Fibroblast of the aortic adventitia (primary cell): ENCODE measurements at regions not wholly inside any gene's neighbourhood (a gene's known extent, or its start where the extent isn't known, plus 50 kb on each side); places are given as distances from the start of the nearest gene placed in this dataset.

ENCODE experiments used
- DNase-seq: peaks from one replicate; pipeline ENCODE4 v3.0.0-alpha.2; 2010; ENCODE audit warnings: low read depth
- H3K4me3 ChIP-seq: 2 replicates; pipeline ENCODE4 v1.5.1; 2011; ENCODE audit warnings: low read depth, mild to moderate bottlenecking, control low read depth, low read length, moderate library complexity
- TF ChIP-seq, protein P1 (sequence below): IDR thresholded peaks from 2 replicates; pipeline ENCODE4 v1.5.1; 2011; ENCODE audit warnings: mild to moderate bottlenecking, low read length, control low read depth, inconsistent platforms; ENCODE audit not compliant: insufficient read depth

DNA sequence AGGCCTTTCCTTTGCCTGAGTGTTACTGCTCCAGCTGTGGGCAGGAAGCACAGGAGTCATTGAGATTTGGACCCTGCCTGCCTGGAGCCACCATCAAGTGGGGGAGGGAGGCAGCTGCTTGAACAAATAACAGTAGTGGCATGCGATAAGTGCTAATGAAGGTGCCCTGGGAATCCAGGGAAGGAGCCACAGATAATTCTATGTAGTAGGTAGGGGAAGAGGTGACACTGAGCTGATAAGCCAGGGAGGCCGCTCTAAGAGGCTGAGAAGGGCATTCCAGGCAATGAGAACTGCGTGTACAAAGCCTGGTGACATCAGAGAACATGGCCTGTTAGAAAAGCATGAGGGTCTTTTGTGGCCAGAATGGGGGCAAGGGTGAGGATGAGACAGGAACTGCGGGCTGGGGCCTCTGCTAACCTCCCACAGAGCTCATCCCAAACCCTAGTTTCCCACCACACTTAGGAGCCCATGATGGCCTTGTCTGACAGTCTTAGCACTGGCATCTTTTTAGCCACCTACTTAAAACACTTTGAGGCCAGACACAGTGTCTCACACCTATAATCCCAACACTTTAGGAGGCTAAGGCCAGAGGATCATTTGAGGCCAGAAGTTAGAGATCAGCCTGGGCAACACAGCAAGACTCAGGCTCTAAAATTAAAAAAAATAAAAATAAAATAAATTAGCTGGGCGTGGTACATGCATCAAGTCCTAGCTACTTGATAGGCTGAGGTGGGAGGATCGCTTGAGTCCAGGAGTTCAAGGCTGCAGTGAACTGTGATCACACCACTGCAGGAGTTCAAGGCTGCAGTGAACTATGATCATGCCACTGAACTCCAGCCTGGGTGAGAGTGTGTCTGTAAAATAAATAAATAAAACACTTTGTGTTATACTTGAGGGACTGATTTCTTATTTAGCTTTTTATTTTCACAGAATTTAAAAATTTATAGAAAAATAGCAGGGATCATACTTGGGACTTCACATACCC, 58.9 kb downstream of the TET3 start:
- no peak for DNase-seq
- no peak overlapping the region for H3K4me3 ChIP-seq
- TF ChIP-seq, protein P1, sequence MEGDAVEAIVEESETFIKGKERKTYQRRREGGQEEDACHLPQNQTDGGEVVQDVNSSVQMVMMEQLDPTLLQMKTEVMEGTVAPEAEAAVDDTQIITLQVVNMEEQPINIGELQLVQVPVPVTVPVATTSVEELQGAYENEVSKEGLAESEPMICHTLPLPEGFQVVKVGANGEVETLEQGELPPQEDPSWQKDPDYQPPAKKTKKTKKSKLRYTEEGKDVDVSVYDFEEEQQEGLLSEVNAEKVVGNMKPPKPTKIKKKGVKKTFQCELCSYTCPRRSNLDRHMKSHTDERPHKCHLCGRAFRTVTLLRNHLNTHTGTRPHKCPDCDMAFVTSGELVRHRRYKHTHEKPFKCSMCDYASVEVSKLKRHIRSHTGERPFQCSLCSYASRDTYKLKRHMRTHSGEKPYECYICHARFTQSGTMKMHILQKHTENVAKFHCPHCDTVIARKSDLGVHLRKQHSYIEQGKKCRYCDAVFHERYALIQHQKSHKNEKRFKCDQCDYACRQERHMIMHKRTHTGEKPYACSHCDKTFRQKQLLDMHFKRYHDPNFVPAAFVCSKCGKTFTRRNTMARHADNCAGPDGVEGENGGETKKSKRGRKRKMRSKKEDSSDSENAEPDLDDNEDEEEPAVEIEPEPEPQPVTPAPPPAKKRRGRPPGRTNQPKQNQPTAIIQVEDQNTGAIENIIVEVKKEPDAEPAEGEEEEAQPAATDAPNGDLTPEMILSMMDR, result no peak

DNA sequence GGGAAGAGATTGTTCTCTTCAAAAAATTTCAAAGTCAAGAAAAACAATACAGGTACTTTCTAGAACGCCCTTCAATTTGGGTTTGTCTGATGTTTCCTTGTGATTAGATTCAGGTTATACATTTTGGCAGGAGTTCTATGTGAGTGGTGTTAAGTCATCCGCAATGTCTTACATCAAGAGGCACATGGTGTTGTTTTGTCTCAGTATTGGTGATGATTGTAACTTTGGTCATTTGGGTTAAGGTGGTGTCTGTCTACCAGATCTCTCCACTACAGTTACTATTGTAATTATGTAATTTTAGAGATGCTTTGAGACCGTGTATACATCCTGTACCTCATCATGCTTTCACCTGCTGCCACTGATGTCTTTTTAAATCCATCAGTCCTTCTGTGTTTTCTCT, 60.3 kb downstream of the TET3 start:
- no peak overlapping the region for H3K4me3 ChIP-seq
- TF ChIP-seq, protein P1, result no peak
- no peak for DNase-seq

DNA sequence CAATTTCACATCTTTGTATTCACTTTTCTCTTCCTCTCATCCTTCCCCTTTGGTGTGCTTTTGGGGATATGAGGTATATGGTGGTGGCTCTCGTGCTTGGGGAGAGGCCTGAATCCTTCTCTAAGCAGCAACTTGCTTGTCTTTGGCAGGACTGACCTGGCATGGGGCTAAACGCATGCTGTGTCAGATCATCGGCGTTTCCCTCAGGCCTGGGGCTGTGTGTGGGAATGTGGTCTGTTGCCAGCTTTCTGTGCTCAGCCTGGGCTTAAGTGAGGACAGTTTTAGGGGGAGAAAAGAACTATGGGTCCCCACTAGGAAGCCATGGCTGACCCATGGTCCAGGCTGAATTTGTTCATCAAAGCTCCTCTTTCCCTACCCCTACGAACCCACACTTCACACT, 60.7 kb downstream of the TET3 start:
- DNase-seq, result peak; percentile 61
- TF ChIP-seq, protein P1, result no peak
- H3K4me3 ChIP-seq, result no peak overlapping the region

DNA sequence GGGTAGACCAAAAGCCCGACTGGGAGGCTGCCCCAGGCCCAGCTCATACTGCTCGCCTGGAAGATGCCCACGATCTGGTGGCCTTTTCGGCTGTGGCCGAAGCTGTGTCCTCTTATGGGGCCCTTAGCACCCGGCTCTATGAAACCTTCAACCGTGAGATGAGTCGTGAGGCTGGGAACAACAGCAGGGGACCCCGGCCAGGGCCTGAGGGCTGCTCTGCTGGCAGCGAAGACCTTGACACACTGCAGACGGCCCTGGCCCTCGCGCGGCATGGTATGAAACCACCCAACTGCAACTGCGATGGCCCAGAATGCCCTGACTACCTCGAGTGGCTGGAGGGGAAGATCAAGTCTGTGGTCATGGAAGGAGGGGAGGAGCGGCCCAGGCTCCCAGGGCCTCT, 61.7 kb downstream of the TET3 start:
- TF ChIP-seq, protein P1, result no peak
- DNase-seq, result no peak
- H3K4me3 ChIP-seq, result no peak overlapping the region

DNA sequence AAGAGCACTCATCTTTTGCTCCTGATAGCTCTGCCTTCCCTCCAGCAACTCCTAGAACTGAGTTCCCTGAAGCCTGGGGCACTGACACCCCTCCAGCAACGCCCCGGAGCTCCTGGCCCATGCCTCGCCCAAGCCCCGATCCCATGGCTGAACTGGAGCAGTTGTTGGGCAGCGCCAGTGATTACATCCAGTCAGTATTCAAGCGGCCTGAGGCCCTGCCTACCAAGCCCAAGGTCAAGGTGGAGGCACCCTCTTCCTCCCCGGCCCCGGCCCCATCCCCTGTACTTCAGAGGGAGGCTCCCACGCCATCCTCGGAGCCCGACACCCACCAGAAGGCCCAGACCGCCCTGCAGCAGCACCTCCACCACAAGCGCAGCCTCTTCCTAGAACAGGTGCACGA, 62.4 kb downstream of the TET3 start:
- DNase-seq, result no peak
- TF ChIP-seq, protein P1, result no peak
- no peak overlapping the region for H3K4me3 ChIP-seq

DNA sequence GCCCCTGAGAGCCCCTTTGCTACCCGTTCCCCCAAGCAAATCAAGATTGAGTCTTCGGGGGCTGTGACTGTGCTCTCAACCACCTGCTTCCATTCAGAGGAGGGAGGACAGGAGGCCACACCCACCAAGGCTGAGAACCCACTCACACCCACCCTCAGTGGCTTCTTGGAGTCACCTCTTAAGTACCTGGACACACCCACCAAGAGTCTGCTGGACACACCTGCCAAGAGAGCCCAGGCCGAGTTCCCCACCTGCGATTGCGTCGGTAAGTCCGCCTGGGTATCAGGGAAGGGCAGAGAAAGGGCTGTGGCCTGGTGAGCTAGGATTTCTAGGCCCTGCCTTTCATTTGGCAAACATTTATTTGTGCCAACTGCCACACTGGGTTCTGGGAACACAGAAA, 63.4 kb downstream of the TET3 start:
- TF ChIP-seq, protein P1, result no peak

More for the DNA sequence above, 63.4 kb downstream of the TET3 start:
- no peak for DNase-seq
- no peak overlapping the region for H3K4me3 ChIP-seq
